ENCODE measurements at regions not wholly inside any gene's neighbourhood (a gene's known extent, or its start where the extent isn't known, plus 50 kb on each side); places are given as distances from the start of the nearest gene placed in this dataset.
"Not testable (repeated sequence)": the region's sequence is repeated elsewhere in the genome, so short reads cannot be mapped to it uniquely, and the experiment has no call there.

DNA sequence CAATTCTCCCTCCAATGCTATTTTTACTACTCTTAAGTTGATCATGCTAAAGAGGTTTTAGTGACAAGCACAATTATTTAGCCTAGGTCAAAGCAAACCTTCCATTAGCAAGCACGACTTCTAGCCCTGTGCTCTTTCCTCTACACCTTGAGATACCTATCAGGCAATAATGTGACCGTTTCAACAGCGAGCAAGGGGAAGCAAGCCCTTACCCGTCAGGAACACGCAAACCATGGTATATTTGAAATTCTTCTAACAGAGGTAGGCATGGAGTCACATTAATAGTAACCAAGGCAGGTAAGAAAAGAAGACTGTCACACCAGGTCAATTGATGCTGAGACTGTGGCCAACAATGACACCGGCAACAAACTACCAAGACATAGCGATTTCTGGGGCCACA is 68.9 kb upstream of the VGLL4 start:
- H3K27ac ChIP-seq (ENCODE audit: low read depth, low read length, poor library complexity, severe bottlenecking) = no peak overlapping the region
- no TSS peak for BruUV-seq (replicated peaks)
- ChIA-PET CTCF (no interaction called here), POLR2A (ENCODE audit: low non-redundant PET) (no interaction called here)
- intact Hi-C loops (cut with micrococcal nuclease; ENCODE audit: unreplicated experiment) = no loop called here
- peaks cover 5% of the 10 kb centered on the region for H3K4me1 ChIP-seq (ENCODE audit: insufficient read depth, low read length, poor library complexity, severe bottlenecking)
- TF ChIP-seq, protein P1, sequence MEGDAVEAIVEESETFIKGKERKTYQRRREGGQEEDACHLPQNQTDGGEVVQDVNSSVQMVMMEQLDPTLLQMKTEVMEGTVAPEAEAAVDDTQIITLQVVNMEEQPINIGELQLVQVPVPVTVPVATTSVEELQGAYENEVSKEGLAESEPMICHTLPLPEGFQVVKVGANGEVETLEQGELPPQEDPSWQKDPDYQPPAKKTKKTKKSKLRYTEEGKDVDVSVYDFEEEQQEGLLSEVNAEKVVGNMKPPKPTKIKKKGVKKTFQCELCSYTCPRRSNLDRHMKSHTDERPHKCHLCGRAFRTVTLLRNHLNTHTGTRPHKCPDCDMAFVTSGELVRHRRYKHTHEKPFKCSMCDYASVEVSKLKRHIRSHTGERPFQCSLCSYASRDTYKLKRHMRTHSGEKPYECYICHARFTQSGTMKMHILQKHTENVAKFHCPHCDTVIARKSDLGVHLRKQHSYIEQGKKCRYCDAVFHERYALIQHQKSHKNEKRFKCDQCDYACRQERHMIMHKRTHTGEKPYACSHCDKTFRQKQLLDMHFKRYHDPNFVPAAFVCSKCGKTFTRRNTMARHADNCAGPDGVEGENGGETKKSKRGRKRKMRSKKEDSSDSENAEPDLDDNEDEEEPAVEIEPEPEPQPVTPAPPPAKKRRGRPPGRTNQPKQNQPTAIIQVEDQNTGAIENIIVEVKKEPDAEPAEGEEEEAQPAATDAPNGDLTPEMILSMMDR (conservative IDR thresholded peaks at IDR 0.05; ENCODE audit: low read depth, low read length) = no peak
- DNase-seq (ENCODE audit: low spot score) = no peak
- no peaks in the 10 kb centered on the region for H3K36me3 ChIP-seq (ENCODE audit: insufficient read depth, low read length, poor library complexity, severe bottlenecking)
- H3K9me3 ChIP-seq (ENCODE audit: low read depth, low read length, poor library complexity, severe bottlenecking) = no peaks in the 10 kb centered on the region
- H3K27me3 ChIP-seq (replicated peaks; ENCODE audit: insufficient read depth, low read depth, low read length, poor library complexity) = no peaks in the 10 kb centered on the region
- no peak overlapping the region for H3K4me3 ChIP-seq (ENCODE audit: low read depth, low read length, poor library complexity, severe bottlenecking)

DNA sequence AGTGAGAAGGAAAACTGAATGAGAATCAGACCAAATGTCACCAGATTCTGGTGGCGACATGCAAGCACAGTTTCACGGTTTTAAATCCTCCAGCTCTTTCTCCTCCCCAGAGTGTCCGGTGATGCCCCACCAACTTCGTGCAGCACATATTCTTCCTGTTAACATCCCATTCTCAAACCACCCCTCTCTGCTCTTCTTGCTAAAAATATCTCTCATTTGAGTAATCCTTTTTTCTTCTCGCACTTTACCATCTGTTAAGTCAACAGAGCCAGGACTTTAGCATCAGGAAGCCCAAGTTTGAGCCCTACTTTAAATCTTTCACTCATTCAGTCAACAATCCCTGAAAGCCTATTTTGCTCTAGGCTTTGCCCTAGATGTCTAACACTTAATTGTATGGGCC is 68.2 kb upstream of the VGLL4 start:
- no peaks in the 10 kb centered on the region for H3K9me3 ChIP-seq (ENCODE audit: low read depth, low read length, poor library complexity, severe bottlenecking)
- H3K36me3 ChIP-seq (ENCODE audit: insufficient read depth, low read length, poor library complexity, severe bottlenecking) = no peaks in the 10 kb centered on the region
- no peaks in the 10 kb centered on the region for H3K4me1 ChIP-seq (ENCODE audit: insufficient read depth, low read length, poor library complexity, severe bottlenecking)
- DNase-seq (ENCODE audit: low spot score) = no peak
- BruUV-seq (replicated peaks) = no TSS peak
- H3K27ac ChIP-seq (ENCODE audit: low read depth, low read length, poor library complexity, severe bottlenecking) = no peak overlapping the region
- H3K4me3 ChIP-seq (ENCODE audit: low read depth, low read length, poor library complexity, severe bottlenecking) = no peak overlapping the region
- no peaks in the 10 kb centered on the region for H3K27me3 ChIP-seq (replicated peaks; ENCODE audit: insufficient read depth, low read depth, low read length, poor library complexity)
- intact Hi-C loops (cut with micrococcal nuclease; ENCODE audit: unreplicated experiment) = no loop called here
- CTCF ChIA-PET = no interaction called here
- POLR2A ChIA-PET (ENCODE audit: low non-redundant PET) = no interaction called here
- TF ChIP-seq, protein P1 (conservative IDR thresholded peaks at IDR 0.05; ENCODE audit: low read depth, low read length) = no peak
- TF ChIP-seq EZH2 (IDR thresholded peaks at IDR 0.05; ENCODE audit: borderline replicate concordance, low read depth, low read length, poor library complexity, severe bottlenecking) = no peak

DNA sequence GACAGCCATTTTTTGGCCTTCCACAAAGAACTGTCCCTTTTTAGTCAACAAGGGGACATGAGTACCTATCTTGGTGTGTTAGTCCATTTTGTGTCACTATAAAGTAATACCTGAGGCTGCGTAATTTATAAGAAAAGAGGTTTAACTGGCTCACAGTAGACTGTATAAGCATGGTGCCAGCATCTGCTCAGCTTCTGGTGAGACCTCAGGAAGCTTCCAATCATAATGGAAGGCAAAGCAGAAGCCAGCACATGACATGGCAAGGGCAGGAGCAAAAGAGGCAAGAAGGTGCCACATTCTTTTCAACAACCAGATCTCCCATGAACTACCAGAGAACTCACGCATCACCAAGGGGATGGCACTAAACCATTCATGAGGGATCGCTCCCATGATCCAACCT is 66.1 kb upstream of the VGLL4 start:
- Histone ChIP-seq H3K9me3 (ENCODE audit: low read depth, low read length, poor library complexity, severe bottlenecking) (no peaks in the 10 kb centered on the region), H3K27ac (ENCODE audit: low read depth, low read length, poor library complexity, severe bottlenecking) (no peak overlapping the region), H3K36me3 (ENCODE audit: insufficient read depth, low read length, poor library complexity, severe bottlenecking) (no peaks in the 10 kb centered on the region), H3K4me1 (ENCODE audit: insufficient read depth, low read length, poor library complexity, severe bottlenecking) (no peaks in the 10 kb centered on the region), H3K4me3 (ENCODE audit: low read depth, low read length, poor library complexity, severe bottlenecking) (no peak overlapping the region), H3K27me3 (replicated peaks; ENCODE audit: insufficient read depth, low read depth, low read length, poor library complexity) (no peaks in the 10 kb centered on the region)
- BruUV-seq (replicated peaks) = no TSS peak
- DNase-seq (ENCODE audit: low spot score) = no peak
- TF ChIP-seq, protein P1 (conservative IDR thresholded peaks at IDR 0.05; ENCODE audit: low read depth, low read length) = no peak
- no peak for TF ChIP-seq EZH2 (IDR thresholded peaks at IDR 0.05; ENCODE audit: borderline replicate concordance, low read depth, low read length, poor library complexity, severe bottlenecking)
- POLR2A ChIA-PET (ENCODE audit: low non-redundant PET) = no interaction called here
- CTCF ChIA-PET = no interaction called here
- intact Hi-C loops (cut with micrococcal nuclease; ENCODE audit: unreplicated experiment) = no loop called here

DNA sequence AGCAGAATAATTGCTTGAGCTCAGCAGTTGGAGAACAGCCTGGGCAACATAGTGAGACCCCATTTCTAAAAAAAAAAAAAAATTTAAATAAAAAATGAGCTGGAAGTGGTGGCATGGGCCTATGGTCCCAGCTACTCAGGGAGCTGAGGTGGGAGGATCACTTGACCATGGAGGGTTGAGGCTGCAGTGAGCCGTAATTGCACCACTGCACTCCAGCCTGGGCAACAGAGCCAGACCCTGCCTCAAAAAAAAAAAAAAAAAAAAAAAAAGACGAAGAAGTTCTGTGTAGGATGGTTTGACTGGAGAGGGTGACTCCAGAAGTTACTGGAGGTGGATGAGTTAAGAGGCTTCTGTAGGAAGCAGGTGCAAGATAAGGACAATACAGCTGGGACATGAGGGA is 63.4 kb upstream of the VGLL4 start:
- intact Hi-C loops (cut with micrococcal nuclease; ENCODE audit: unreplicated experiment); DNase-seq (ENCODE audit: low spot score); POLR2A ChIA-PET (ENCODE audit: low non-redundant PET); H3K4me3 ChIP-seq (ENCODE audit: low read depth, low read length, poor library complexity, severe bottlenecking); H3K9me3 ChIP-seq (ENCODE audit: low read depth, low read length, poor library complexity, severe bottlenecking); H3K36me3 ChIP-seq (ENCODE audit: insufficient read depth, low read length, poor library complexity, severe bottlenecking); H3K27ac ChIP-seq (ENCODE audit: low read depth, low read length, poor library complexity, severe bottlenecking); BruUV-seq (replicated peaks); H3K27me3 ChIP-seq (replicated peaks; ENCODE audit: insufficient read depth, low read depth, low read length, poor library complexity); H3K4me1 ChIP-seq (ENCODE audit: insufficient read depth, low read length, poor library complexity, severe bottlenecking): not testable (repeated sequence)
- CTCF ChIA-PET = interaction anchor here (0.6 kb wide), 1 partner anchor 51 kb away, joined by 4 read pairs; no protein-coding TSS in a partner anchor

All from A673 (cell line).